IMR-90 (cell line): ENCODE measurements at regions not wholly inside any gene's neighbourhood (a gene's known extent, or its start where the extent isn't known, plus 50 kb on each side); places are given as distances from the start of the nearest gene placed in this dataset.

ENCODE experiments used
- ATAC-seq: fragments of 200-7000 bp; cut with Tn5 transposase; 2 replicates; pipeline ENCODE4 v1.9.1; 2020; ENCODE audit warnings: low read depth, mild to moderate bottlenecking, moderate library complexity
- BruUV-seq: library from RNA; stranded (reverse); fragments of 400-500 nt; replicated peaks from 2 replicates; lab custom pipeline; 2021; lab: Mats Ljungman, UMichigan
- CTCF ChIA-PET: fragments of 300-600 bp; formaldehyde crosslinking; extraction: SDS; loops from one replicate; lab custom pipeline; 2021; ENCODE audit warnings: antibody characterized with exemption; lab: Yijun Ruan, JAX
- POLR2A ChIA-PET: fragments of 300-600 bp; sonication (Branson Sonifier 250); formaldehyde crosslinking; loops from one replicate; lab custom pipeline; 2022; ENCODE audit warnings: antibody characterized with exemption; ENCODE audit not compliant: unreplicated experiment; lab: Charles Lee
- DNase-seq: peaks from one replicate; pipeline ENCODE4 v3.0.0; 2013
- H2AFZ ChIP-seq: replicated peaks from 2 replicates; pipeline ENCODE3; 2013; ENCODE audit warnings: low read length, mild to moderate bottlenecking; ENCODE audit not compliant: poor library complexity
- H2AK5ac ChIP-seq: 2 replicates; pipeline ENCODE4 v1.6.1; 2013; ENCODE audit warnings: low read depth, low read length, inconsistent platforms
- H2AK9ac ChIP-seq: replicated peaks from 2 replicates; pipeline ENCODE3; 2013; ENCODE audit warnings: mild to moderate bottlenecking, low read depth, low read length, moderate library complexity; ENCODE audit not compliant: poor library complexity
- H2BK120ac ChIP-seq: 2 replicates; pipeline ENCODE4 v1.6.1; 2013; ENCODE audit warnings: low read depth, low read length, inconsistent platforms
- H2BK15ac ChIP-seq: 3 replicates; pipeline ENCODE4 v1.6.1; 2013; ENCODE audit warnings: low read depth, low read length, inconsistent platforms
- H2BK20ac ChIP-seq: 2 replicates; pipeline ENCODE4 v1.6.1; 2013; ENCODE audit warnings: low read depth, mild to moderate bottlenecking, inconsistent platforms, low read length, moderate library complexity
- H2BK5ac ChIP-seq: 2 replicates; pipeline ENCODE4 v1.6.1; 2013; ENCODE audit warnings: mild to moderate bottlenecking, low read depth, low read length, inconsistent platforms; ENCODE audit not compliant: poor library complexity, severe bottlenecking
- H3K14ac ChIP-seq: replicated peaks from 2 replicates; pipeline ENCODE4 v1.6.1; 2013; ENCODE audit warnings: low read depth, low read length, inconsistent platforms
- H3K18ac ChIP-seq: 2 replicates; pipeline ENCODE4 v1.6.1; 2013; ENCODE audit warnings: low read depth, low read length, control low read depth
- H3K23ac ChIP-seq: 2 replicates; pipeline ENCODE4 v1.6.1; 2013; ENCODE audit warnings: low read depth, low read length, inconsistent platforms
- H3K27ac ChIP-seq: 2 replicates; pipeline ENCODE4 v1.5.1; 2013; ENCODE audit warnings: mild to moderate bottlenecking, control low read depth, low read length; ENCODE audit not compliant: insufficient read depth
- H3K27me3 ChIP-seq: 2 replicates; pipeline ENCODE4 v1.6.1; 2013; ENCODE audit warnings: low read length; ENCODE audit not compliant: control insufficient read depth, insufficient read depth
- H3K36me3 ChIP-seq: 2 replicates; pipeline ENCODE4 v1.6.1; 2013; ENCODE audit warnings: low read length, mixed read lengths; ENCODE audit not compliant: control insufficient read depth, insufficient read depth
- H3K4ac ChIP-seq: 2 replicates; pipeline ENCODE4 v1.6.1; 2013; ENCODE audit warnings: low read depth, low read length, inconsistent platforms
- H3K4me1 ChIP-seq: 2 replicates; pipeline ENCODE4 v1.6.1; 2013; ENCODE audit warnings: low read length, mixed read lengths; ENCODE audit not compliant: control insufficient read depth, insufficient read depth
- H3K4me2 ChIP-seq: 2 replicates; pipeline ENCODE4 v1.6.1; 2013; ENCODE audit warnings: low read depth, mild to moderate bottlenecking, control low read depth, low read length, moderate library complexity
- H3K4me3 ChIP-seq: 2 replicates; pipeline ENCODE4 v1.5.1; 2013; ENCODE audit warnings: low read depth, mild to moderate bottlenecking, control low read depth, low read length, moderate library complexity; ENCODE audit not compliant: insufficient read depth
- H3K56ac ChIP-seq: 2 replicates; pipeline ENCODE4 v1.6.1; 2013; ENCODE audit warnings: low read length, inconsistent platforms; ENCODE audit not compliant: insufficient read depth; ENCODE audit errors: extremely low read depth
- H3K79me1 ChIP-seq, 2 experiments: 2 replicates each; pipeline ENCODE4 v1.6.1; 2013; ENCODE audit warnings: low read length in 2 of 2, inconsistent platforms in 1 of 2, low read depth in 1 of 2
- H3K9ac ChIP-seq: 2 replicates; pipeline ENCODE4 v1.6.1; 2013; ENCODE audit warnings: low read depth, low read length, control low read depth
- H3K9me1 ChIP-seq: 2 replicates; pipeline ENCODE4 v1.6.1; 2013; ENCODE audit warnings: low read length, inconsistent platforms; ENCODE audit not compliant: insufficient read depth
- H3K9me3 ChIP-seq: 2 replicates; pipeline ENCODE4 v1.6.1; 2013; ENCODE audit warnings: low read length; ENCODE audit not compliant: control insufficient read depth, insufficient read depth
- H4K20me1 ChIP-seq: 2 replicates; pipeline ENCODE4 v1.6.1; 2013; ENCODE audit warnings: low read length, inconsistent platforms; ENCODE audit not compliant: insufficient read depth
- H4K5ac ChIP-seq: 2 replicates; pipeline ENCODE4 v1.6.1; 2013; ENCODE audit warnings: mild to moderate bottlenecking, low read depth, low read length, control low read depth
- H4K8ac ChIP-seq, 2 experiments: 2 replicates each; pipeline ENCODE4 v1.6.1; 2013; ENCODE audit warnings: low read depth in 2 of 2, low read length in 2 of 2, control low read depth in 1 of 2, inconsistent platforms in 1 of 2
- H4K91ac ChIP-seq: 2 replicates; pipeline ENCODE4 v1.6.1; 2013; ENCODE audit warnings: low read depth, low read length, inconsistent platforms; ENCODE audit not compliant: insufficient read depth
- CHD1 ChIP-seq: IDR thresholded peaks from 2 replicates; pipeline ENCODE4 v1.6.1; 2012; ENCODE audit warnings: low read depth, low read length, improper control_type of control experiment
- MXI1 ChIP-seq: IDR thresholded peaks from 2 replicates; pipeline ENCODE4 v1.6.1; 2012; ENCODE audit warnings: low read depth, mild to moderate bottlenecking, low read length, moderate library complexity, borderline replicate concordance
- NFE2L2 ChIP-seq: fragments of 150-350 bp; IDR thresholded peaks from 2 replicates; pipeline ENCODE4 v1.6.1; 2016; ENCODE audit warnings: low read depth, mild to moderate bottlenecking, low read length
- WGBS, 2 experiments: methylation state at CpG; one replicate each; pipeline versions ENCODE4 v1.1.5 to v1.1.7; 2013; ENCODE audit warnings: missing lambda C conversion rate in 2 of 2; ENCODE audit not compliant: insufficient read length in 1 of 2; ENCODE audit errors: extremely low coverage in 2 of 2; 5-methylcytosine and 5-hydroxymethylcytosine counted together
- dilution Hi-C: fragments of 300-500 bp; cut with HindIII; formaldehyde crosslinking; loops from one replicate; pipeline ENCODE4 v1.14.3; 2018; ENCODE audit warnings: low sequenced_read_pairs; ENCODE audit not compliant: unreplicated experiment
- in situ Hi-C: fragments of 300-500 bp; cut with MboI; formaldehyde crosslinking; loops from 3 replicates; pipeline ENCODE4 v1.14.3; 2019; ENCODE audit warnings: low sequenced_read_pairs, inconsistent platforms, mixed read lengths
- intact Hi-C: fragments of 100-400 bp; cut with micrococcal nuclease; formaldehyde crosslinking; loops from 2 replicates; pipeline ENCODE4 v1.10.0; 2022

GRCh38 chr9:115964710-115965347 lies 188.8 kb upstream of the PAPPA start:
- H2AK9ac ChIP-seq = no peak overlapping the region
- no peaks in the 10 kb centered on the region for H3K79me1 ChIP-seq
- H3K4ac ChIP-seq = peak overlapping the region; percentile 8; the same call in 1 of the 2 replicates
- no peak overlapping the region for H3K14ac ChIP-seq
- H3K9me1 ChIP-seq = no peaks in the 10 kb centered on the region
- no peak overlapping the region for H3K23ac ChIP-seq
- H2BK15ac ChIP-seq = peak overlapping the region; percentile 39; the same call in 1 of the 3 replicates
- H3K27ac ChIP-seq = no peak overlapping the region
- intact Hi-C loops = no loop called here
- ChIA-PET CTCF (interaction anchor here (0.6 to 0.8 kb wide), 2 partner anchors 9 to 150 kb away, joined by 3 to 4 read pairs; no protein-coding TSS in a partner anchor), POLR2A (interaction anchor here (1.0 kb wide), 1 partner anchor 189 kb away, joined by 3 read pairs; the partner anchor contains the start of gene PAPPA)
- H4K5ac ChIP-seq = peak overlapping the region; percentile 88; the same call in 1 of the 2 replicates
- in situ Hi-C loops = no loop called here
- H3K4me1 ChIP-seq = no peaks in the 10 kb centered on the region; the same call in 1 of the 2 replicates
- TF ChIP-seq CHD1 (no peak), MXI1 (no peak), NFE2L2 (peak; percentile 65; the same call in 1 of the 2 replicates)
- H3K4me2 ChIP-seq = no peak overlapping the region
- no peak overlapping the region for H2BK5ac ChIP-seq
- H2AK5ac ChIP-seq = peak overlapping the region; percentile 73; the same call in 1 of the 2 replicates
- no peak overlapping the region for H2AFZ ChIP-seq
- peak overlapping the region; percentile 88; the same call in 1 of the 2 replicates for H3K18ac ChIP-seq
- H4K91ac ChIP-seq = no peak overlapping the region
- DNase-seq (no peak), ATAC-seq (no peak)
- H3K4me3 ChIP-seq = no peak overlapping the region
- no TSS peak for BruUV-seq
- H4K20me1 ChIP-seq = no peaks in the 10 kb centered on the region
- no peak overlapping the region for H3K9ac ChIP-seq
- no peak overlapping the region; a peak in 1 of 4 replicates for H4K8ac ChIP-seq
- WGBS, 2 experiments = no CpG with 5 or more reads among the region's 3 CpGs
- peak overlapping the region; percentile 47 for H2BK20ac ChIP-seq
- peak overlapping the region; percentile 12; the same call in 1 of the 2 replicates for H2BK120ac ChIP-seq
- dilution Hi-C loops = no loop called here
- H3K36me3 ChIP-seq = no peaks in the 10 kb centered on the region
- H3K9me3 ChIP-seq = peaks cover 5% of the 10 kb centered on the region
- H3K56ac ChIP-seq = no peak overlapping the region
- H3K27me3 ChIP-seq = no peaks in the 10 kb centered on the region
